ENCODE measurements at regions not wholly inside any gene's neighbourhood (a gene's known extent, or its start where the extent isn't known, plus 50 kb on each side); places are given as distances from the start of the nearest gene placed in this dataset.
"Not testable (repeated sequence)": the region's sequence is repeated elsewhere in the genome, so short reads cannot be mapped to it uniquely, and the experiment has no call there.

DNA sequence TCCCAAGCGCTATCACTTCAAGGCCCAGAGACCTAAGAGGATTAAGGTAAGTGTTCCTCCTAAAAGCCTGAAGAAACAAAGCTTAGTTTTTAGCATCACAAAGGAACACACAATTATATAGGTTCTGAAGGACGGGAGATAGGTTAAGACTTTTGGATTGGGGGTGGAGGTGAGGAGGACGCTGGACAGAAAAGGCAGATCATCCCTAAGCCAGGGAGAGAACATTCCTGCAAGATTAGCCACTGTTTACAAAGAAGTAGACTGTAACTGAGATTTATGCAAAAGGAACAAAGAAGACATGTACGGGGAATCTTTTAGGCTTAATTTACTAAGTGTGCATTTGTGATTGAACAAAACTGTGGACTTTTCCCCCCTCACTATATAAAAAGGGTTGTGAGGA lies 184.1 kb upstream of the IRX5 start:
- TF ChIP-seq, protein P1, sequence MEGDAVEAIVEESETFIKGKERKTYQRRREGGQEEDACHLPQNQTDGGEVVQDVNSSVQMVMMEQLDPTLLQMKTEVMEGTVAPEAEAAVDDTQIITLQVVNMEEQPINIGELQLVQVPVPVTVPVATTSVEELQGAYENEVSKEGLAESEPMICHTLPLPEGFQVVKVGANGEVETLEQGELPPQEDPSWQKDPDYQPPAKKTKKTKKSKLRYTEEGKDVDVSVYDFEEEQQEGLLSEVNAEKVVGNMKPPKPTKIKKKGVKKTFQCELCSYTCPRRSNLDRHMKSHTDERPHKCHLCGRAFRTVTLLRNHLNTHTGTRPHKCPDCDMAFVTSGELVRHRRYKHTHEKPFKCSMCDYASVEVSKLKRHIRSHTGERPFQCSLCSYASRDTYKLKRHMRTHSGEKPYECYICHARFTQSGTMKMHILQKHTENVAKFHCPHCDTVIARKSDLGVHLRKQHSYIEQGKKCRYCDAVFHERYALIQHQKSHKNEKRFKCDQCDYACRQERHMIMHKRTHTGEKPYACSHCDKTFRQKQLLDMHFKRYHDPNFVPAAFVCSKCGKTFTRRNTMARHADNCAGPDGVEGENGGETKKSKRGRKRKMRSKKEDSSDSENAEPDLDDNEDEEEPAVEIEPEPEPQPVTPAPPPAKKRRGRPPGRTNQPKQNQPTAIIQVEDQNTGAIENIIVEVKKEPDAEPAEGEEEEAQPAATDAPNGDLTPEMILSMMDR (IDR thresholded peaks at IDR 0.05; ENCODE audit: insufficient read depth, missing control alignments), result no peak
- DNase-seq (ENCODE audit: insufficient read length, low spot score), result no peak

DNA sequence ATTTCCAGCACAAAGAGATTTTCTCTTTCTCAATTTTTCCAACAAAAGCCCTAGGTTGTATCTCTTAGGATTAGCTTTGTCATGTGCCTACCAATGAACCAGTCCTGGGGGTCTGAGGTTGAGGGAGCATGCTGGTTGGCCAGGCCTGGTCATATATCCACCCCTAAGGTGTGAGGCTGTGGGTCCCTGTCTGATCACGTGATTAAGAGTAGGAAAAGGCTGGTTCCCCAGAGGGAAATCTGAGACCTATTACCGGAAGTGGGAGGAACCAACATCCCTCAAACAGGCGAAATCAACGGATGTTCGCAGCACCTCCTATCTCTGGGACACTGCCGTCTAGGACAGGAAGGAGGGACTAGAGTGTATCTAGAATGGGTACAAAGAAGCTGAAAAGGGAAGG lies 185.7 kb upstream of the IRX5 start:
- no peak for DNase-seq (ENCODE audit: insufficient read length, low spot score)
- TF ChIP-seq, protein P1 (IDR thresholded peaks at IDR 0.05; ENCODE audit: insufficient read depth, missing control alignments), result no peak
- FAIRE-seq, result no peak

More for the DNA sequence above, 184.1 kb upstream of the IRX5 start:
- no peak for FAIRE-seq

DNA sequence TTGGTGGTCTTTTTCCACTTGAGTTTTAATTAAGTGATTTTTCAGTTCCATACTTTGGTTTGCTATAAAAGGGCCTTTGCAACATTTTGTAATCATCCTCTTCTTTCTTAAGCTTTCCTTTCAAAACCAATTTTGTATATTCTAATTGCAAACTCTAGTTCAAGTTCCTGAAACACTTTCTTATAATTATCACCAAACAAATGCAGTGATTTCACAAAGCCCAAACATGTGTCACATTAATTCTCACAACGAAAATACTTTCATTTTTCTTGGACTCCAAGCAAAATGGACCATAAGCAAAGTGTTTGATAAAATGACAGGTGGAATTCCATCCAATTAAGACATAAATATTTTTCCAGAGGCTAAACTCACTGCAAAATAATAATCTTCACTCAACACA lies 188.2 kb upstream of the IRX5 start:
- FAIRE-seq (no peak), DNase-seq (ENCODE audit: insufficient read length, low spot score) (no peak)
- TF ChIP-seq, protein P1 (IDR thresholded peaks at IDR 0.05; ENCODE audit: insufficient read depth, missing control alignments), result no peak

DNA sequence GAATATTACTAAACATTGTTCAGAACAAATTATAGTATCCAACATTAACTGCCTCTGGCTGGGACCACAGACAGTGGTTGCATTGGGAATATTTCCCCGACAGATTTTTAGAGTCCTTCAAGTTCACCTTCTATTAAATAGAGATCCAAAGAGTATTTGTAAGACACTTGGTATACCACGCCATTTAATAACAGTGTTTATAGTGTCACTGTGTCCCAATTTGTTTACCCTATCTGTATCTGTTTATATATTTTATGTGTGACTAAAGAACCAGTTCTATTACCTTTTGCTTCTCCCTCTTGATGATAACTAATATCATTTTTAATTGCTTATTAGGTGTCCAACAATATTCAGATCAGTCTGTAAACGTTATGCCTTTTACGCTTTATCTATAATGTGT lies 191.3 kb upstream of the IRX5 start:
- FAIRE-seq (no peak), DNase-seq (ENCODE audit: insufficient read length, low spot score) (no peak)
- TF ChIP-seq, protein P1 (IDR thresholded peaks at IDR 0.05; ENCODE audit: insufficient read depth, missing control alignments), result no peak

DNA sequence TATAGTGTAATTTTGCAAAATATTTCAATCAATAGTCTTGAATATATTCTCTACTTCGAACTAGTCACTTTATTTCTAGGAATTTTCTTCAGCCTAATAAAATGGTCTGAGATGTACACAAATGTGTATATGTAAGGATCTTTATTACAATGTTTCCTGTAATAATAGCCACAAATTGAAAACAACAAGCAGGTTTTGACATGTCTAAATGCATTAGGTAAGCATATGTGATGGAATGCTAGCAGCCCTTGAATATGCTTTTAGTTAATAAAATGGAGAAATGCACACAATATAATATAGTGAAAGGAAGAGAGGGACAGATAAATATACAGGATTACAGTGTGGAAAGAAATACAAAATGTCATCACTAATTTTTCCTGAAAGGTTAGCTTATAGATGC lies 196.5 kb upstream of the IRX5 start:
- DNase-seq (ENCODE audit: insufficient read length, low spot score) (no peak), FAIRE-seq (no peak)
- TF ChIP-seq, protein P1 (IDR thresholded peaks at IDR 0.05; ENCODE audit: insufficient read depth, missing control alignments), result no peak

DNA sequence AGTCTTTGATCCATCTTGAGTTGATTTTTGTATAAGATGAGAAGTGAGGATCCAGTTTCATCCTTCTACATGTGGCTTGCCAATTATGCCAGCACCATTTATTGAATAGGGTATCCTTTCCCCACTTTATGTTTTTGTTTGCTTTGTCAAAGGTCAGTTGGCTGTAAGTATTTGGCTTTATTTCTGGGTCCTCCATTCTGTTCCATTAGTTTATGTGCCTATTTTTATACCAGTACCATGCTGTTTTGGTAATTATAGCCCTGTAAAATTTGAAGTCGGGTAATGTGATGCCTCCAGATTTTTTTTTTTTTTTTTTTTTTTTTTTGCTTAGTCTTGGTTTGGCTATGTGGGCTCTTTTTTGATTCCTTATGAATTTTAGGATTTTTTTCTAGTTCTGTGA lies 203.0 kb upstream of the IRX5 start:
- FAIRE-seq; DNase-seq (ENCODE audit: insufficient read length, low spot score): not testable (repeated sequence)

DNA sequence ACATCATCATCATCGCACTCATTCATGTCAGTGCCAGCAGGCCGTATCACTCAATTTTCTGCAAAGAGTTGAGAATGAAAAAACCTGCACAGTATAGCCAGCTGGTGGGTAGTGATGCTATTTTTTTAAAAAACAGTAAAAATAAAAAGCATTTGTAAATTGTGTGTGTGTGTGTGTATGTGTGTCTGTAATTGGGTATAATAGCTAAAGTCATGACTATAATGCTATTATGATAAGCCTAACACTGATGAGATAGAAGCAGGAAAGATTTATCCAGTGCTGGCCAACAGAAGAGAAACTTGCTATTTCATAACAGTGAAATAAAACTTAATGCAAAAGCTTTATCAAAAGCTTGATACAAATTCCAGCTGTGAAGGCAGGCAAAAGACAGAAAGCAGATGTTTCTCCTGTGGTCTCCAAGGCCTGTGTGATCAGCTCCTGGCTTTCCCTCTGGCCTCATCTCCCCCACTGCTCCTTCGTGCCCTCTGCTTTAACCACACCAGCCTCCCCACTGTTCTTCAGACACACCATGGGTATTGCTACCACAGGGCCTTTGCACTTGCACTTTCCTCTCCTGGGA lies 206.2 kb upstream of the IRX5 start:
- TF ChIP-seq, protein P1 (IDR thresholded peaks at IDR 0.05; ENCODE audit: insufficient read depth, missing control alignments), result no peak
- FAIRE-seq (no peak), DNase-seq (ENCODE audit: insufficient read length, low spot score) (no peak)

DNA sequence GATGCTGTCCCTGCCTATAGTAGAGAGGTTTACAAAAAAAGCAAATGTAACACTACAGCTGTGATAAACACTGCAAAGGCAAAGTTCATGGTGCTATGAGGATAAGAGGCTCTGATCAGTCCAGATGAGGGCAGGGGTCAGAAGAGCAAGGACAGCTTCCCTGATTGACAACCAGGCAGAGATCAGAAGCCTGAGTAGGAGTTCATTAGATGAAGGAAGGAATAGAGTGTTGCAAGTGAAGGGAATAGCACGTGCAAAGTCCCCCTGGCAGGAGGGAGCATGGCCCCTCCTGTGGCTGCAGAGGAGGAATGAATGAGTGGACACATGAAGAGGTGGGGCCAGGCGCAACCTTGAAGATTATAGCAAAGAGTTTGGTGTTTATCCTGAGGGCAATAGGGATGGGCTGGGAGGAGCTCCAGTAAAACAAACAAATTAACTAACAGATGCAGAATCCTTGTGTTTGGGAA lies 208.4 kb upstream of the IRX5 start:
- no peak for FAIRE-seq
- TF ChIP-seq, protein P1 (IDR thresholded peaks at IDR 0.05; ENCODE audit: insufficient read depth, missing control alignments), result no peak
- DNase-seq (ENCODE audit: insufficient read length, low spot score), result no peak
